Lung (tissue), 11 donors: ENCODE measurements at regions not wholly inside any gene's neighbourhood (a gene's known extent, or its start where the extent isn't known, plus 50 kb on each side); places are given as distances from the start of the nearest gene placed in this dataset.

Experiments
- ATAC-seq: fragments of 200-7000 bp; cut with Tn5 transposase; one replicate; pipeline ENCODE4 v1.9.1; 2020; ENCODE audit warnings: moderate number of reproducible peaks; ENCODE audit not compliant: insufficient read depth, low FRiP score
- DNase-seq, 3 donors: peaks; one replicate each; pipeline ENCODE4 v3.0.0-alpha.2; 2013 to 2017
- H3K27ac ChIP-seq, 2 donors: one replicate each; pipeline ENCODE4 v1.5.1; 2013; ENCODE audit warnings: mild to moderate bottlenecking in 2 of 2, moderate library complexity in 2 of 2, control low read depth in 1 of 2, inconsistent platforms in 1 of 2, low read depth in 1 of 2, low read length in 1 of 2
- H3K27me3 ChIP-seq, 3 donors: one replicate each; pipeline ENCODE4 v1.5.1; 2013; ENCODE audit warnings: low read length in 2 of 3; ENCODE audit not compliant: control insufficient read depth in 3 of 3, insufficient read depth in 3 of 3
- H3K36me3 ChIP-seq, 4 donors: one replicate each; pipeline ENCODE4 v1.5.1; 2013; ENCODE audit warnings: low read length in 4 of 4, mild to moderate bottlenecking in 1 of 4, moderate library complexity in 1 of 4; ENCODE audit not compliant: control insufficient read depth in 4 of 4, insufficient read depth in 4 of 4
- H3K4me1 ChIP-seq, 5 donors: one replicate each; pipeline ENCODE4 v1.5.1; 2013; ENCODE audit warnings: low read length in 5 of 5, mild to moderate bottlenecking in 2 of 5, moderate library complexity in 1 of 5; ENCODE audit not compliant: control insufficient read depth in 5 of 5, insufficient read depth in 5 of 5
- H3K4me3 ChIP-seq: one replicate; pipeline ENCODE4 v1.5.1; 2013; ENCODE audit warnings: mild to moderate bottlenecking, control low read depth, moderate library complexity
- H3K9ac ChIP-seq, 2 donors: one replicate each; pipeline ENCODE4 v1.5.1; 2013; ENCODE audit warnings: low read length in 2 of 2, control low read depth in 1 of 2; ENCODE audit not compliant: insufficient read depth in 1 of 2
- H3K9me3 ChIP-seq, 4 donors: one replicate each; pipeline ENCODE4 v1.5.1; 2013; ENCODE audit warnings: low read length in 3 of 4, mild to moderate bottlenecking in 1 of 4, moderate library complexity in 1 of 4; ENCODE audit not compliant: control insufficient read depth in 4 of 4, insufficient read depth in 3 of 4
- CTCF ChIP-seq: IDR thresholded peaks from 2 replicates; pipeline ENCODE4 v1.5.1; 2012; ENCODE audit warnings: mild to moderate bottlenecking; ENCODE audit errors: control extremely low read depth, extremely low read depth
- WGBS, 2 donors: extraction: QIAGEN DNeasy Blood & Tissue Kit; methylation state at CpG; one replicate each; pipeline ENCODE4 v1.1.7; 2013; 5-methylcytosine and 5-hydroxymethylcytosine counted together
- donor health status: control.
- donor health status: control.
- donor health status: Bipolar disorder and iron deficiency.
- donor health status: healthy.
- donor health status: DM: yes; HTN: yes; CAD: no.

DNA sequence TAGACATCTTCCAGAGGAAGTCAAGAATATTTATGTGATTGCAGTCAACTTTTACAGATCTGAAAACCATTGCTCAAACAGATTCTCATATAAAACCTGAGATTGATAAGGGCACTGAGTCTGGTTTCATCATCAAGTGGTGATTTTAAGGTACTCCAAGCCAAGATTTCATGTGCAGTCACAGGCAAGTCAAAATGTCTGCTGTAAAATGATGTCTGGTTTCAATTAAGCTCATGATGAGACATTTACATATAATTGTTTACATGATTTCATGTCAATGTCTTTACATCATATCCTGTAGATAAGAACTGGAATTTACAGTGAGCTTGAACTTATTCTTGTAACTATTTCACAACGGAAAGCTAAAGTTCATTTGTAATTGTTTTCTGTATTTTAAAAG, 1215.5 kb downstream of the ROBO2 start:
- DNase-seq: peak in 2 of 3 donors; percentile 58 to 66
- H3K9me3 ChIP-seq: no peaks in the 10 kb centered on the region
- peaks cover 0 to 9% (median 0%) of the 10 kb centered on the region in 5 donors for H3K4me1 ChIP-seq
- H3K4me3 ChIP-seq: no peak overlapping the region
- H3K36me3 ChIP-seq: no peaks in the 10 kb centered on the region
- H3K27me3 ChIP-seq: no peaks in the 10 kb centered on the region
- WGBS, 2 donors: 54 to 62% methylated on average over 1 of the region's 1 CpG
- no peak overlapping the region for H3K9ac ChIP-seq
- no peak for TF ChIP-seq CTCF
- no peak overlapping the region for H3K27ac ChIP-seq
- ATAC-seq: no peak

GRCh38 chr3:78256123-78256522, 1216.2 kb downstream of the ROBO2 start:
- no peak for TF ChIP-seq CTCF
- Histone ChIP-seq H3K36me3 (no peaks in the 10 kb centered on the region), H3K4me3 (no peak overlapping the region), H3K9me3 (no peaks in the 10 kb centered on the region), H3K27ac (no peak overlapping the region), H3K9ac (no peak overlapping the region), H3K4me1 (peaks cover 0 to 9% (median 0%) of the 10 kb centered on the region in 5 donors), H3K27me3 (no peaks in the 10 kb centered on the region)
- DNase-seq (peak in 2 of 3 donors; percentile 17 to 22), ATAC-seq (no peak)
- 74 to 84% methylated on average over 1 of the region's 1 CpG for WGBS, 2 donors

DNA sequence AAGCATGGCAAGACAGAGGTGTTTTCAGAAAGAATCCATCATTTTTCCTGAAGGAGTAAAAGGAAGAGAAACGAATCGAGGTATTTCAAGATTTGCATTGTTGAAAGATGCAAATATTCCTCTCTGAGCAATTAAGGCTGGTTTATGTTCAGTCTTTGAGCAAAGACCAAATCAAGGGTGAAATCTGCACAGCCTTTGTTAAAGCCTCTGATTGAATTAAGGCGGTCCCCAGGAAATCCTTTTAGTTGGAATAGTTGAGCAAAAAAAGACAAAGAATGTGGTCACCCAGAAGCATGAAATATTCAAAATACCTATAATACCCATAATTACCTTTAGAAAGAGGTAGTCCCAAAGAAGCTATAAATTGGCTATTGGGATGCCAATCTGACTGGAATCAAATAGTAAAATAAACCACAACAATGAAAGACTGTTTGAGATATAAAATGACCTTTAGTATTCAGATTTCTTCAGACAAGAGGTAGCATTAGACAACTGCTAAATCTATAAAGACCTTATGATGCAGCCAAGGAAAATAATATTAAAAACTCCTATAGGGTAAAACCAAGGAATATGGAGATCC, 1218.1 kb downstream of the ROBO2 start:
- H3K9me3 ChIP-seq: no peaks in the 10 kb centered on the region
- no peaks in the 10 kb centered on the region for H3K27me3 ChIP-seq
- H3K9ac ChIP-seq: no peak overlapping the region
- H3K4me3 ChIP-seq: no peak overlapping the region
- DNase-seq (no peak), ATAC-seq (no peak)
- no peak for TF ChIP-seq CTCF
- H3K4me1 ChIP-seq: peaks cover 0 to 9% (median 0%) of the 10 kb centered on the region in 5 donors
- H3K36me3 ChIP-seq: no peaks in the 10 kb centered on the region
- no peak overlapping the region for H3K27ac ChIP-seq
- WGBS, 2 donors: 84 to 87% methylated on average over 3 of the region's 3 CpGs

DNA sequence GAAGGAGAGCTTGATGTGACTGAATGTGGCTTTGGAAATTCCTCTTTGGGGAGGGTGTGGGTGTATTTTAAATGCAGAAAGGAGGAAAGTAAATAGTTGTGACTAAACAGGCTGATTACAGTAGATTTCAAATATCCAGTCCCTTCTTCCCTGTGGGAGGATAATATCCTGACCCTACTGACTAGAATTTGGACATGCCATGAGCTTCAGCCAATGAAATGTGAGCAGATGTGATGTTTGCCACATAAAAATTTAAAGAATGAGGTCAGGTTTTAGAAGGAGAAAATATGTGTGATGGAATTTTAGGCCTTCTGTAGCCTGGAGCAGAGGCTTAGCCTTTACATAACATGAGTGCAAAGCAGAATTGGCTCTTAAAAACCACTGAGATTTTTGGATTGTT, 1218.9 kb downstream of the ROBO2 start:
- Histone ChIP-seq H3K27ac (no peak overlapping the region), H3K4me1 (peaks cover 0 to 9% (median 0%) of the 10 kb centered on the region in 5 donors), H3K36me3 (no peaks in the 10 kb centered on the region), H3K9ac (no peak overlapping the region), H3K27me3 (no peaks in the 10 kb centered on the region), H3K9me3 (no peaks in the 10 kb centered on the region), H3K4me3 (no peak overlapping the region)
- DNase-seq (no peak), ATAC-seq (no peak)
- TF ChIP-seq CTCF: no peak
